Fibroblast of lung (primary cell): ENCODE measurements at regions not wholly inside any gene's neighbourhood (a gene's known extent, or its start where the extent isn't known, plus 50 kb on each side); places are given as distances from the start of the nearest gene placed in this dataset.

Experiments used
- CTCF ChIP-seq, 2 donors: IDR thresholded peaks in 1 of 2; conservative IDR thresholded peaks in 1 of 2; 1 replicate in 1 of 2; 2 replicates in 1 of 2; pipeline ENCODE4 v1.5.1; 2011 to 2012; ENCODE audit warnings: low read length in 2 of 2, control low read depth in 1 of 2, inconsistent platforms in 1 of 2, low read depth in 1 of 2, mild to moderate bottlenecking in 1 of 2
- EZH2 ChIP-seq: IDR thresholded peaks from 2 replicates; pipeline ENCODE4 v1.5.1; 2012; ENCODE audit warnings: low read length, control low read depth, mild to moderate bottlenecking; ENCODE audit errors: missing control alignments

- TF ChIP-seq CTCF (conservative IDR thresholded peaks at IDR 0.05 in 1 of 2, IDR thresholded peaks at IDR 0.05 in 1 of 2; ENCODE audit: low read depth in 1 of 2, low read length in 2 of 2), result no peak
- TF ChIP-seq EZH2, result no peak
Observed at GRCh38 chr5:109560554-109560953, 129.2 kb upstream of the MAN2A1 start.
